CD8-positive, alpha-beta memory T cell (primary cell): ENCODE measurements at regions not wholly inside any gene's neighbourhood (a gene's known extent, or its start where the extent isn't known, plus 50 kb on each side); places are given as distances from the start of the nearest gene placed in this dataset.

Experiments used
- CTCF ChIA-PET: fragments of 350-600 bp; sonication (Branson Sonifier 250); formaldehyde crosslinking; loops from one replicate; lab custom pipeline; 2021; ENCODE audit warnings: antibody characterized with exemption; lab: Charles Lee
- POLR2A ChIA-PET: fragments of 350-600 bp; sonication (Branson Sonifier 250); formaldehyde crosslinking; loops from one replicate; lab custom pipeline; 2021; ENCODE audit warnings: antibody characterized with exemption; lab: Charles Lee
- DNase-seq, 5 donors: peaks; one replicate each; pipeline versions ENCODE4 v3.0.0 to v3.0.0-alpha.2; 2020 to 2022; ENCODE audit warnings: mixed read lengths in 1 of 5
- H3K27ac ChIP-seq: one replicate; pipeline ENCODE4 v1.7.0; 2013; ENCODE audit warnings: low read depth, mild to moderate bottlenecking, low read length, moderate library complexity
- H3K27me3 ChIP-seq: 2 replicates; pipeline ENCODE4 v1.7.0; 2013; ENCODE audit warnings: low read length, mild to moderate bottlenecking; ENCODE audit not compliant: insufficient read depth, poor library complexity, severe bottlenecking
- H3K36me3 ChIP-seq: 2 replicates; pipeline ENCODE4 v1.7.0; 2013; ENCODE audit warnings: mild to moderate bottlenecking, low read length, moderate library complexity; ENCODE audit not compliant: insufficient read depth
- H3K4me1 ChIP-seq: 2 replicates; pipeline ENCODE4 v1.7.0; 2013; ENCODE audit warnings: mild to moderate bottlenecking, low read length, moderate library complexity; ENCODE audit not compliant: insufficient read depth
- H3K4me3 ChIP-seq: 2 replicates; pipeline ENCODE4 v1.7.0; 2013; ENCODE audit warnings: mild to moderate bottlenecking, low read length
- H3K9me3 ChIP-seq: 2 replicates; pipeline ENCODE4 v1.7.0; 2013; ENCODE audit warnings: mild to moderate bottlenecking, low read length
- H3K27ac Mint-ChIP-seq, 8 donors: one replicate each; pipeline ENCODE4 v1.8.0; 2020 to 2021; ENCODE audit warnings: mixed read lengths in 8 of 8, mild to moderate bottlenecking in 6 of 8, inconsistent platforms in 3 of 8, moderate library complexity in 3 of 8
- H3K27me3 Mint-ChIP-seq, 2 donors: one replicate each; pipeline ENCODE4 v1.8.0; 2020 to 2021; ENCODE audit warnings: mixed read lengths in 2 of 2, mild to moderate bottlenecking in 1 of 2, moderate library complexity in 1 of 2
- H3K36me3 Mint-ChIP-seq, 3 donors: one replicate each; pipeline ENCODE4 v1.8.0; 2020 to 2021; ENCODE audit warnings: mixed read lengths in 3 of 3, inconsistent platforms in 1 of 3, mild to moderate bottlenecking in 1 of 3
- H3K4me1 Mint-ChIP-seq, 3 donors: one replicate each; pipeline ENCODE4 v1.8.0; 2020 to 2021; ENCODE audit warnings: mixed read lengths in 3 of 3, inconsistent platforms in 1 of 3, mild to moderate bottlenecking in 1 of 3
- H3K4me3 Mint-ChIP-seq, 7 donors: one replicate each; pipeline ENCODE4 v1.8.0; 2020 to 2021; ENCODE audit warnings: mixed read lengths in 7 of 7, mild to moderate bottlenecking in 6 of 7, moderate library complexity in 4 of 7, inconsistent platforms in 2 of 7
- H3K9me3 Mint-ChIP-seq, 5 donors: one replicate each; pipeline ENCODE4 v1.8.0; 2020 to 2022; ENCODE audit warnings: mixed read lengths in 5 of 5, mild to moderate bottlenecking in 3 of 5, moderate library complexity in 2 of 5, inconsistent platforms in 1 of 5

GRCh38 chr9:3080951-3081350, 237.1 kb upstream of the PUM3 start:
- CTCF ChIA-PET, result no interaction called here
- no peaks in the 10 kb centered on the region for H3K27me3 Mint-ChIP-seq
- H3K4me3 Mint-ChIP-seq, result no peak overlapping the region
- H3K4me1 ChIP-seq, result no peaks in the 10 kb centered on the region
- no peaks in the 10 kb centered on the region for H3K9me3 Mint-ChIP-seq
- H3K4me1 Mint-ChIP-seq, result no peaks in the 10 kb centered on the region
- H3K27ac Mint-ChIP-seq, result no peak overlapping the region
- H3K27me3 ChIP-seq, result no peaks in the 10 kb centered on the region
- no peak overlapping the region for H3K27ac ChIP-seq
- no peak for DNase-seq
- POLR2A ChIA-PET, result no interaction called here
- H3K36me3 Mint-ChIP-seq, result no peaks in the 10 kb centered on the region
- H3K9me3 ChIP-seq, result no peaks in the 10 kb centered on the region
- H3K36me3 ChIP-seq, result no peaks in the 10 kb centered on the region
- H3K4me3 ChIP-seq, result no peak overlapping the region

- Histone ChIP-seq H3K9me3 (no peaks in the 10 kb centered on the region), H3K27me3 (no peaks in the 10 kb centered on the region), H3K27ac (no peak overlapping the region), H3K4me3 (no peak overlapping the region), H3K4me1 (no peaks in the 10 kb centered on the region), H3K36me3 (no peaks in the 10 kb centered on the region)
- ChIA-PET POLR2A (no interaction called here), CTCF (no interaction called here)
- H3K4me3 Mint-ChIP-seq, result no peak overlapping the region
- H3K4me1 Mint-ChIP-seq, result no peaks in the 10 kb centered on the region
- no peak overlapping the region for H3K27ac Mint-ChIP-seq
- no peak for DNase-seq
- no peaks in the 10 kb centered on the region for H3K27me3 Mint-ChIP-seq
- H3K36me3 Mint-ChIP-seq, result no peaks in the 10 kb centered on the region
- H3K9me3 Mint-ChIP-seq, result peaks cover 0 to 4% (median 0%) of the 10 kb centered on the region in 5 donors
Observed at GRCh38 chr9:3074247-3074646, 230.4 kb upstream of the PUM3 start.

GRCh38 chr9:3066591-3066990, 222.7 kb upstream of the PUM3 start:
- no peaks in the 10 kb centered on the region for H3K4me1 ChIP-seq
- no peaks in the 10 kb centered on the region for H3K4me1 Mint-ChIP-seq
- CTCF ChIA-PET, result no interaction called here
- H3K27me3 Mint-ChIP-seq, result peaks cover 0 to 4% of the 10 kb centered on the region in 2 donors
- H3K36me3 Mint-ChIP-seq, result no peaks in the 10 kb centered on the region
- H3K4me3 Mint-ChIP-seq, result no peak overlapping the region
- no peaks in the 10 kb centered on the region for H3K36me3 ChIP-seq
- H3K27me3 ChIP-seq, result no peaks in the 10 kb centered on the region
- no peak overlapping the region for H3K27ac Mint-ChIP-seq
- no peak overlapping the region for H3K27ac ChIP-seq
- DNase-seq, result no peak
- POLR2A ChIA-PET, result no interaction called here
- H3K9me3 ChIP-seq, result no peaks in the 10 kb centered on the region
- no peak overlapping the region for H3K4me3 ChIP-seq
- peaks cover 0 to 8% (median 1%) of the 10 kb centered on the region in 5 donors for H3K9me3 Mint-ChIP-seq

GRCh38 chr9:3059781-3060468, 216.0 kb upstream of the PUM3 start:
- ChIA-PET POLR2A (no interaction called here), CTCF (no interaction called here)
- no peak overlapping the region for H3K27ac Mint-ChIP-seq
- H3K36me3 ChIP-seq, result no peaks in the 10 kb centered on the region
- no peaks in the 10 kb centered on the region for H3K9me3 ChIP-seq
- no peak overlapping the region for H3K27ac ChIP-seq
- no peaks in the 10 kb centered on the region for H3K4me1 Mint-ChIP-seq
- H3K4me3 Mint-ChIP-seq, result no peak overlapping the region
- H3K36me3 Mint-ChIP-seq, result no peaks in the 10 kb centered on the region
- DNase-seq, result no peak
- no peaks in the 10 kb centered on the region for H3K4me1 ChIP-seq
- no peak overlapping the region for H3K4me3 ChIP-seq
- H3K27me3 ChIP-seq, result no peaks in the 10 kb centered on the region
- H3K9me3 Mint-ChIP-seq, result peaks cover 0 to 4% (median 3%) of the 10 kb centered on the region in 5 donors
- H3K27me3 Mint-ChIP-seq, result peaks cover 0 to 5% of the 10 kb centered on the region in 2 donors

- Mint-ChIP-seq H3K4me1 (no peaks in the 10 kb centered on the region), H3K36me3 (no peaks in the 10 kb centered on the region), H3K9me3 (peaks cover 0 to 4% (median 3%) of the 10 kb centered on the region in 5 donors), H3K4me3 (no peak overlapping the region), H3K27ac (no peak overlapping the region), H3K27me3 (peaks cover 0 to 5% of the 10 kb centered on the region in 2 donors)
- H3K4me1 ChIP-seq, result no peaks in the 10 kb centered on the region
- no peak for DNase-seq
- H3K4me3 ChIP-seq, result no peak overlapping the region
- ChIA-PET POLR2A (no interaction called here), CTCF (no interaction called here)
- no peak overlapping the region for H3K27ac ChIP-seq
- H3K27me3 ChIP-seq, result no peaks in the 10 kb centered on the region
- H3K36me3 ChIP-seq, result no peaks in the 10 kb centered on the region
- no peaks in the 10 kb centered on the region for H3K9me3 ChIP-seq
Observed at GRCh38 chr9:3058409-3058808, 214.5 kb upstream of the PUM3 start.

GRCh38 chr9:3054017-3054586, 210.2 kb upstream of the PUM3 start:
- ChIA-PET CTCF (no interaction called here), POLR2A (no interaction called here)
- H3K27me3 Mint-ChIP-seq, result peaks cover 0 to 4% of the 10 kb centered on the region in 2 donors

GRCh38 chr9:3049636-3050035, 205.7 kb upstream of the PUM3 start:
- Histone ChIP-seq H3K27me3 (no peaks in the 10 kb centered on the region), H3K27ac (no peak overlapping the region), H3K4me1 (no peaks in the 10 kb centered on the region), H3K36me3 (no peaks in the 10 kb centered on the region), H3K4me3 (no peak overlapping the region), H3K9me3 (no peaks in the 10 kb centered on the region)
- Mint-ChIP-seq H3K9me3 (peaks cover 0 to 3% (median 0%) of the 10 kb centered on the region in 5 donors), H3K4me1 (no peaks in the 10 kb centered on the region), H3K36me3 (no peaks in the 10 kb centered on the region), H3K4me3 (no peak overlapping the region), H3K27ac (no peak overlapping the region), H3K27me3 (peaks cover 0 to 2% of the 10 kb centered on the region in 2 donors)
- POLR2A ChIA-PET, result no interaction called here
- CTCF ChIA-PET, result no interaction called here
- DNase-seq, result no peak

More at GRCh38 chr9:3054017-3054586, 210.2 kb upstream of the PUM3 start:
- H3K36me3 Mint-ChIP-seq, result no peaks in the 10 kb centered on the region
- no peak overlapping the region for H3K4me3 ChIP-seq
- H3K27ac Mint-ChIP-seq, result no peak overlapping the region
- H3K4me1 ChIP-seq, result no peaks in the 10 kb centered on the region
- H3K4me1 Mint-ChIP-seq, result no peaks in the 10 kb centered on the region
- no peak overlapping the region for H3K4me3 Mint-ChIP-seq
- peaks cover 0 to 3% (median 2%) of the 10 kb centered on the region in 5 donors for H3K9me3 Mint-ChIP-seq
- no peaks in the 10 kb centered on the region for H3K27me3 ChIP-seq
- H3K9me3 ChIP-seq, result no peaks in the 10 kb centered on the region
- no peaks in the 10 kb centered on the region for H3K36me3 ChIP-seq
- no peak overlapping the region for H3K27ac ChIP-seq
- no peak for DNase-seq

- Histone ChIP-seq H3K27me3 (no peaks in the 10 kb centered on the region), H3K27ac (no peak overlapping the region), H3K9me3 (no peaks in the 10 kb centered on the region), H3K36me3 (no peaks in the 10 kb centered on the region), H3K4me1 (no peaks in the 10 kb centered on the region), H3K4me3 (no peak overlapping the region)
- DNase-seq, result no peak
- ChIA-PET POLR2A (no interaction called here), CTCF (no interaction called here)
- Mint-ChIP-seq H3K9me3 (peaks cover 0 to 3% (median 0%) of the 10 kb centered on the region in 5 donors), H3K4me3 (no peak overlapping the region), H3K27ac (no peak overlapping the region), H3K27me3 (peaks cover 0 to 2% of the 10 kb centered on the region in 2 donors), H3K36me3 (no peaks in the 10 kb centered on the region), H3K4me1 (no peaks in the 10 kb centered on the region)
Observed at GRCh38 chr9:3047912-3048311, 204.0 kb upstream of the PUM3 start.
